HEK293 (cell line): ENCODE measurements at regions not wholly inside any gene's neighbourhood (a gene's known extent, or its start where the extent isn't known, plus 50 kb on each side); places are given as distances from the start of the nearest gene placed in this dataset.

ENCODE experiments used
- CTCF ChIA-PET: fragments of 350-600 bp; formaldehyde crosslinking; extraction: SDS; loops from one replicate; lab custom pipeline; 2021; ENCODE audit warnings: antibody characterized with exemption; lab: Yijun Ruan, JAX
- POLR2A ChIA-PET: fragments of 300-600 bp; formaldehyde crosslinking; extraction: SDS; loops from one replicate; lab custom pipeline; 2020; ENCODE audit warnings: antibody characterized with exemption, inconsistent platforms; lab: Yijun Ruan, JAX
- H3K27ac ChIP-seq: fragments of 200-500 bp; sonication (Bioruptor generic); 2 replicates; pipeline ENCODE4 v1.5.1; 2014; ENCODE audit warnings: low read depth, low read length, control low read depth, inconsistent platforms; ENCODE audit errors: extremely low read depth
- H3K36me3 ChIP-seq, 2 experiments: fragments of 200-500 bp in 1 of 2; sonication (Bioruptor generic) in 1 of 2; 1 replicate in 1 of 2; 2 replicates in 1 of 2; pipeline ENCODE4 v1.5.1; 2014 to 2017; ENCODE audit warnings: inconsistent platforms in 2 of 2, low read length in 2 of 2; ENCODE audit not compliant: control insufficient read depth in 2 of 2, insufficient read depth in 1 of 2
- H3K4me1 ChIP-seq: fragments of 200-500 bp; sonication (Bioruptor generic); 2 replicates; pipeline ENCODE4 v1.5.1; 2014; ENCODE audit warnings: mild to moderate bottlenecking, low read length, inconsistent platforms; ENCODE audit not compliant: control insufficient read depth, insufficient read depth
- H3K4me3 ChIP-seq: 2 replicates; pipeline ENCODE4 v1.5.1; 2011; ENCODE audit warnings: low read depth, mild to moderate bottlenecking, control low read depth, low read length, moderate library complexity
- H3K9me3 ChIP-seq: fragments of 200-500 bp; sonication (Bioruptor generic); 2 replicates; pipeline ENCODE4 v1.5.1; 2014; ENCODE audit warnings: low read depth, low read length, inconsistent platforms; ENCODE audit not compliant: control insufficient read depth, insufficient read depth
- BCL11A ChIP-seq: fragments of 450-650 bp; formaldehyde crosslinking; IDR thresholded peaks from 2 replicates; pipeline ENCODE4 v1.5.1; 2016; ENCODE audit warnings: low read depth, missing biosample characterization, missing genetic modification characterization
- BCL11B ChIP-seq: fragments of 450-650 bp; formaldehyde crosslinking; IDR thresholded peaks from 2 replicates; pipeline ENCODE4 v1.5.1; 2016; ENCODE audit warnings: low read depth, missing biosample characterization, missing genetic modification characterization
- KLF1 ChIP-seq: fragments of 450-650 bp; formaldehyde crosslinking; IDR thresholded peaks from 2 replicates; pipeline ENCODE4 v1.5.1; 2016; ENCODE audit warnings: missing biosample characterization, missing genetic modification characterization
- KLF8 ChIP-seq: fragments of 450-650 bp; formaldehyde crosslinking; IDR thresholded peaks from 2 replicates; pipeline ENCODE4 v1.5.1; 2016; ENCODE audit warnings: missing biosample characterization, missing genetic modification characterization
- MEIS1 ChIP-seq: sonication (generic); formaldehyde crosslinking; IDR thresholded peaks from 2 replicates; pipeline ENCODE4 v1.8.1; 2022; ENCODE audit warnings: missing genetic modification reagents, mild to moderate bottlenecking, borderline replicate concordance
- MZF1 ChIP-seq: fragments of 450-650 bp; formaldehyde crosslinking; IDR thresholded peaks from 2 replicates; pipeline ENCODE4 v1.5.1; 2017; ENCODE audit warnings: missing biosample characterization, missing genetic modification characterization, borderline replicate concordance
- OSR2 ChIP-seq: fragments of 450-650 bp; formaldehyde crosslinking; IDR thresholded peaks from 2 replicates; pipeline ENCODE4 v1.5.1; 2016; ENCODE audit warnings: missing biosample characterization, missing genetic modification characterization
- SCRT1 ChIP-seq: fragments of 450-650 bp; formaldehyde crosslinking; IDR thresholded peaks from 2 replicates; pipeline ENCODE4 v1.5.1; 2016; ENCODE audit warnings: missing biosample characterization, missing genetic modification characterization, borderline replicate concordance
- SP3 ChIP-seq: fragments of 450-650 bp; formaldehyde crosslinking; IDR thresholded peaks from 2 replicates; pipeline ENCODE4 v1.5.1; 2016; ENCODE audit warnings: missing biosample characterization, missing genetic modification characterization
- ZFP69B ChIP-seq: fragments of 450-650 bp; formaldehyde crosslinking; IDR thresholded peaks from 2 replicates; pipeline ENCODE4 v1.5.1; 2016; ENCODE audit warnings: missing biosample characterization, missing genetic modification characterization
- ZIC2 ChIP-seq: fragments of 450-650 bp; formaldehyde crosslinking; IDR thresholded peaks from 2 replicates; pipeline ENCODE4 v1.5.1; 2016; ENCODE audit warnings: missing biosample characterization, missing genetic modification characterization
- ZNF133 ChIP-seq: fragments of 450-650 bp; formaldehyde crosslinking; IDR thresholded peaks from 2 replicates; pipeline ENCODE4 v1.5.1; 2016; ENCODE audit warnings: missing biosample characterization, missing genetic modification characterization
- ZNF140 ChIP-seq: fragments of 450-650 bp; formaldehyde crosslinking; IDR thresholded peaks from 2 replicates; pipeline ENCODE4 v1.5.1; 2016; ENCODE audit warnings: missing biosample characterization, missing genetic modification characterization
- ZNF366 ChIP-seq: fragments of 450-650 bp; formaldehyde crosslinking; conservative IDR thresholded peaks from 2 replicates; pipeline ENCODE4 v1.5.1; 2016; ENCODE audit warnings: missing biosample characterization, missing genetic modification characterization
- ZNF521 ChIP-seq: fragments of 450-650 bp; formaldehyde crosslinking; IDR thresholded peaks from 2 replicates; pipeline ENCODE4 v1.5.1; 2017; ENCODE audit warnings: missing biosample characterization, mild to moderate bottlenecking, missing genetic modification characterization
- ZNF544 ChIP-seq: fragments of 450-650 bp; formaldehyde crosslinking; IDR thresholded peaks from 2 replicates; pipeline ENCODE4 v1.5.0; 2017; ENCODE audit warnings: missing biosample characterization, missing genetic modification characterization
- ZNF624 ChIP-seq: fragments of 450-650 bp; formaldehyde crosslinking; IDR thresholded peaks from 2 replicates; pipeline ENCODE4 v1.5.1; 2017; ENCODE audit warnings: missing biosample characterization, missing genetic modification characterization
- ZNF670 ChIP-seq: fragments of 450-650 bp; formaldehyde crosslinking; IDR thresholded peaks from 2 replicates; pipeline ENCODE4 v1.5.1; 2016; ENCODE audit warnings: missing biosample characterization, missing genetic modification characterization, low read depth
- ZNF843 ChIP-seq: fragments of 450-650 bp; formaldehyde crosslinking; IDR thresholded peaks from 2 replicates; pipeline ENCODE4 v1.5.1; 2016; ENCODE audit warnings: missing biosample characterization, missing genetic modification characterization
- TF ChIP-seq, protein P1 (sequence below): fragments of 450-650 bp; formaldehyde crosslinking; IDR thresholded peaks from 2 replicates; pipeline ENCODE4 v1.5.1; 2016; ENCODE audit warnings: missing biosample characterization, missing genetic modification characterization
- TF ChIP-seq, protein P2 (sequence below): fragments of 450-650 bp; formaldehyde crosslinking; IDR thresholded peaks from 2 replicates; pipeline ENCODE4 v1.5.1; 2016; ENCODE audit warnings: missing biosample characterization, missing genetic modification characterization

DNA sequence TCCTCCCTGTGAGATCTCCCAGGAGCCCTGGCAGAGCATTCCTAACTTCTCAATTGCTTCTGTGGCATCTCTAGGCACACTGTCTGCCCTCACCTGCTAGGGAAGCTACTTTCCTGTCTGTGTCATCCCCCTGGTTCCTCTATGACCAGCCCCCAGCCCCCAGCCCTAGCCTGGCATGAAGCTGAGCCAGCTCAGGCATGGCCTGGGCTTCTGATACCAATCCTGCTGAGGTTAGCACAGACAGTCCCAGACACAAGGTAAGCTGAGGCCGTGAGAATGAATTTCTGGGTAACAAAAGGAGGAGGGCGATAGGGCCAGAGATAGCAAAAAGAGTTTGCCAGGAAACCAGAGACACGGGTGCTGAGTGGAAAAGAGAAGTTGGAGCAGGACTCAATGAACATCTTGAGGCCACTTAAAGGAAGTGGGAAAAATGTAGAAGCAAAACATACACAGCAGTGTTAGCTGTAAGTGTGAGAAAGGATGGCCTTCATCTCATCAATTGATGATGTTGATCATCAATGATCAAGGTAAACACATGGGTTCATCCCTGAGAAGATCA, 87.6 kb upstream of the PICALM start:
- Histone ChIP-seq H3K4me3 (no peak overlapping the region), H3K27ac (no peak overlapping the region), H3K36me3 (no peaks in the 10 kb centered on the region), H3K9me3 (no peaks in the 10 kb centered on the region)
- ChIA-PET POLR2A (no interaction called here), CTCF (interaction anchor here (0.6 kb wide), 1 partner anchor 11 kb away, joined by 5 read pairs; no protein-coding TSS in a partner anchor)
- TF ChIP-seq BCL11A (tag by site-specific recombination) (no peak), ZFP69B (tag by site-specific recombination) (no peak), ZNF133 (tag by site-specific recombination) (no peak), SP3 (tag by site-specific recombination) (no peak), ZIC2 (tag by site-specific recombination) (no peak), ZNF670 (tag by site-specific recombination) (no peak), MZF1 (tag by site-specific recombination) (no peak), SCRT1 (tag by site-specific recombination) (no peak), OSR2 (tag by site-specific recombination) (no peak), ZNF366 (tag by site-specific recombination) (no peak), ZNF521 (no peak), ZNF140 (tag by site-specific recombination) (no peak), KLF8 (tag by site-specific recombination) (no peak), KLF1 (tag by site-specific recombination) (no peak), MEIS1 (CRISPR knock-in tag) (no peak), ZNF544 (tag by site-specific recombination) (no peak), ZNF624 (no peak)
- TF ChIP-seq, all 188 proteins: peak for 0
- no peaks in the 10 kb centered on the region for H3K4me1 ChIP-seq

DNA sequence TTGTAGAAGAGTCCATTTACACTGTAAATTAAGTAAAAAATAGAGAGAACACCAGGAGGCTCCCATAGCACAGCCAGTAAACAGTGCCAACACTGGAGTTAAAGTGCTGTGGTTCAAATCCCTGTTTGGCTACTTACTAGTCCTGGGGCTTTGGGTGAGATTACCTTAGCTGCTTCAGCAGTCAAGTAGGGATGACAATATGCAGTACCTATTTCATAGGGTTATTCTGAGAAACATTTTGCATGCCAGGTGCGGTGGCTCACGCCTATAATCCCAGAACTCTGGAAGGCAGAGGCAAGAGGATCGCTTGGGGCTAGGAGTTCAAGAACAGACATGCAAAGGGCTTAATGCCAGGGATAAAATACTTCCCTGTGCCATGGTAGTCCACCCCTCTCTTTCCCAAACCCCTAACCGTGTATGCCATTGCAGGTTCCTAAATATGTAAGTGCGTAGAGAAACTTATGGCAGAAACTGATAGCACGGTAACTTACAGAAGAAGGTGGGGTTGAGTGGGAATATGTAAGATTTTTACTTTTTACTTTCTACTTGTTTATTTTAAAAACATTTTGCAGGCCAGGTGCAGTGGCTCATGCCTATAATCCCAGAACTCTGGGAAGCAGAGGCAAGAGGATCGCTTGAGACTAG, 86.4 kb upstream of the PICALM start:
- Histone ChIP-seq H3K4me1 (no peaks in the 10 kb centered on the region), H3K36me3 (no peaks in the 10 kb centered on the region), H3K27ac (no peak overlapping the region), H3K9me3 (no peaks in the 10 kb centered on the region), H3K4me3 (no peak overlapping the region)
- TF ChIP-seq ZNF670 (tag by site-specific recombination) (no peak), BCL11B (tag by site-specific recombination) (no peak), ZNF843 (no peak), ZNF133 (tag by site-specific recombination) (no peak)
- TF ChIP-seq, protein P1, sequence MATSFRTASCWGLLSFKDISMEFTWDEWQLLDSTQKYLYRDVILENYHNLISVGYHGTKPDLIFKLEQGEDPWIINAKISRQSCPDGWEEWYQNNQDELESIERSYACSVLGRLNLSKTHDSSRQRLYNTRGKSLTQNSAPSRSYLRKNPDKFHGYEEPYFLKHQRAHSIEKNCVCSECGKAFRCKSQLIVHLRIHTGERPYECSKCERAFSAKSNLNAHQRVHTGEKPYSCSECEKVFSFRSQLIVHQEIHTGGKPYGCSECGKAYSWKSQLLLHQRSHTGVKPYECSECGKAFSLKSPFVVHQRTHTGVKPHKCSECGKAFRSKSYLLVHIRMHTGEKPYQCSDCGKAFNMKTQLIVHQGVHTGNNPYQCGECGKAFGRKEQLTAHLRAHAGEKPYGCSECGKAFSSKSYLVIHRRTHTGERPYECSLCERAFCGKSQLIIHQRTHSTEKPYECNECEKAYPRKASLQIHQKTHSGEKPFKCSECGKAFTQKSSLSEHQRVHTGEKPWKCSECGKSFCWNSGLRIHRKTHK (tag by site-specific recombination), result no peak
- TF ChIP-seq, protein P2, sequence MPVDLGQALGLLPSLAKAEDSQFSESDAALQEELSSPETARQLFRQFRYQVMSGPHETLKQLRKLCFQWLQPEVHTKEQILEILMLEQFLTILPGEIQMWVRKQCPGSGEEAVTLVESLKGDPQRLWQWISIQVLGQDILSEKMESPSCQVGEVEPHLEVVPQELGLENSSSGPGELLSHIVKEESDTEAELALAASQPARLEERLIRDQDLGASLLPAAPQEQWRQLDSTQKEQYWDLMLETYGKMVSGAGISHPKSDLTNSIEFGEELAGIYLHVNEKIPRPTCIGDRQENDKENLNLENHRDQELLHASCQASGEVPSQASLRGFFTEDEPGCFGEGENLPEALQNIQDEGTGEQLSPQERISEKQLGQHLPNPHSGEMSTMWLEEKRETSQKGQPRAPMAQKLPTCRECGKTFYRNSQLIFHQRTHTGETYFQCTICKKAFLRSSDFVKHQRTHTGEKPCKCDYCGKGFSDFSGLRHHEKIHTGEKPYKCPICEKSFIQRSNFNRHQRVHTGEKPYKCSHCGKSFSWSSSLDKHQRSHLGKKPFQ (tag by site-specific recombination), result no peak
- POLR2A ChIA-PET, result no interaction called here
- CTCF ChIA-PET, result no interaction called here
